ENCODE measurements at regions not wholly inside any gene's neighbourhood (a gene's known extent, or its start where the extent isn't known, plus 50 kb on each side); places are given as distances from the start of the nearest gene placed in this dataset.

GRCh38 chr6:67629258-67629657, 1005.8 kb upstream of the ADGRB3 start:
- no peak overlapping the region for H3K27ac ChIP-seq (ENCODE audit: low read depth, low read length)

More at GRCh38 chr6:67629258-67629657, 1005.8 kb upstream of the ADGRB3 start:
- Histone ChIP-seq H2AK5ac (ENCODE audit: low read depth, low read length) (no peak overlapping the region), H3K23ac (ENCODE audit: insufficient read length) (no peak overlapping the region), H3K4me3 (ENCODE audit: extremely low read depth in 1 of 4, insufficient read depth in 2 of 4, low read depth in 3 of 4, low read length in 4 of 4) (no peak overlapping the region), H3K23me2 (ENCODE audit: low read depth, low read length) (no peaks in the 10 kb centered on the region), H3K27me3 (replicated peaks in 1 of 4; ENCODE audit: control insufficient read depth in 3 of 4, extremely low read depth in 1 of 4, insufficient read depth in 3 of 4, low read length in 3 of 4) (no peaks in the 10 kb centered on the region), H2BK5ac (ENCODE audit: low read depth, low read length) (no peak overlapping the region), H3K79me2 (ENCODE audit: control insufficient read depth in 1 of 2, insufficient read depth in 2 of 2, low read length in 2 of 2) (no peaks in the 10 kb centered on the region), H2AFZ (ENCODE audit: low read length) (no peak overlapping the region), H3K36me3 (ENCODE audit: control insufficient read depth in 2 of 4, insufficient read depth in 4 of 4, low read length in 3 of 4) (no peaks in the 10 kb centered on the region), H3K4me1 (replicated peaks in 1 of 4; ENCODE audit: control insufficient read depth in 3 of 4, insufficient read depth in 4 of 4, low read length in 3 of 4) (no peaks in the 10 kb centered on the region), H3K9ac (replicated peaks in 1 of 4; ENCODE audit: extremely low read depth in 1 of 4, low read depth in 3 of 4, low read length in 3 of 4) (no peak overlapping the region), H4K5ac (ENCODE audit: insufficient read length, low read depth, low read length) (no peak overlapping the region), H3K18ac (ENCODE audit: extremely low read depth, low read length) (no peak overlapping the region), H4K8ac (ENCODE audit: extremely low read depth, insufficient read depth, low read length) (no peak overlapping the region), H4K91ac (replicated peaks; ENCODE audit: insufficient read length, low read length) (no peak overlapping the region), H3K4me2 (ENCODE audit: insufficient read depth in 1 of 2, low read depth in 2 of 2, low read length in 2 of 2) (no peak overlapping the region), H2BK20ac (ENCODE audit: low read length) (no peak overlapping the region), H3K56ac (replicated peaks; ENCODE audit: insufficient read length, low read depth, low read length) (no peak overlapping the region), H3K4ac (replicated peaks; ENCODE audit: insufficient read length, low read depth, low read length) (no peak overlapping the region), H3K14ac (ENCODE audit: insufficient read length) (no peak overlapping the region), H4K20me1 (replicated peaks in 1 of 2; ENCODE audit: control insufficient read depth in 1 of 2, insufficient read depth in 2 of 2, low read length in 2 of 2) (no peaks in the 10 kb centered on the region), H2BK12ac (ENCODE audit: low read depth, low read length) (no peak overlapping the region), H2BK120ac (replicated peaks; ENCODE audit: low read depth, low read length) (no peak overlapping the region), H3K9me3 (ENCODE audit: insufficient read depth in 2 of 2, low read depth in 1 of 2, low read length in 1 of 2) (peaks cover 2 to 8% of the 10 kb centered on the region in 2 experiments; a peak in 2 of 4 replicates), H3K79me1 (ENCODE audit: low read depth, low read length) (no peaks in the 10 kb centered on the region), H2BK15ac (ENCODE audit: low read length) (no peak overlapping the region)
- ChIA-PET POLR2A (ENCODE audit: partially characterized antibody) (no interaction called here), CTCF (ENCODE audit: partially characterized antibody) (no interaction called here)
- FAIRE-seq: no peak
- TF ChIP-seq CBX5 (IDR thresholded peaks at IDR 0.05; ENCODE audit: low read depth, low read length): no peak
- no peak for TF ChIP-seq POU5F1 (IDR thresholded peaks at IDR 0.05; ENCODE audit: low read depth, low read length)
- TF ChIP-seq SIRT6 (IDR thresholded peaks at IDR 0.05; ENCODE audit: low read length): no peak
- no peak for TF ChIP-seq HDAC2 (IDR thresholded peaks at IDR 0.05; ENCODE audit: borderline replicate concordance in 1 of 2, low read depth in 2 of 2, low read length in 2 of 2)
- no peak for TF ChIP-seq SP1 (IDR thresholded peaks at IDR 0.05; ENCODE audit: low read depth, low read length)
- TF ChIP-seq BCL11A (IDR thresholded peaks at IDR 0.05; ENCODE audit: low read depth in 2 of 2, low read length in 2 of 2): no peak
- TF ChIP-seq SP2 (IDR thresholded peaks at IDR 0.05; ENCODE audit: low read length): no peak
- TF ChIP-seq ZNF274 (IDR thresholded peaks at IDR 0.05; ENCODE audit: borderline replicate concordance, extremely low read depth, low read length): no peak
- TF ChIP-seq SIN3A (conservative IDR thresholded peaks at IDR 0.05 in 1 of 2, IDR thresholded peaks at IDR 0.05 in 1 of 2; ENCODE audit: low read depth in 1 of 2, low read length in 2 of 2): no peak
- DNase-seq (ENCODE audit: low read depth in 1 of 2, low spot score in 2 of 2): no peak

Data from H1 (cell line).